HepG2 (cell line): ENCODE measurements at regions not wholly inside any gene's neighbourhood (a gene's known extent, or its start where the extent isn't known, plus 50 kb on each side); places are given as distances from the start of the nearest gene placed in this dataset.
A peak's percentile ranks its signal among the peaks of the same experiment; 100 is the strongest.

ENCODE experiments used
- ARHGAP35 ChIP-seq: sonication (generic); formaldehyde crosslinking; IDR thresholded peaks from 2 replicates; pipeline ENCODE4 v1.9.0; 2022; ENCODE audit warnings: mild to moderate bottlenecking, inconsistent platforms, moderate library complexity, missing genetic modification reagents, borderline replicate concordance
- CEBPG ChIP-seq: IDR thresholded peaks from 2 replicates; pipeline ENCODE4 v1.6.1; 2016
- EZH2 ChIP-seq: conservative IDR thresholded peaks from 2 replicates; pipeline ENCODE4 v1.6.1; 2012; ENCODE audit warnings: mild to moderate bottlenecking, low read depth, low read length, moderate library complexity
- FOXA3 ChIP-seq: IDR thresholded peaks from 2 replicates; pipeline ENCODE4 v1.6.1; 2016; ENCODE audit warnings: missing genetic modification reagents, missing compliant biosample characterization
- GATAD2A ChIP-seq: IDR thresholded peaks from 2 replicates; pipeline ENCODE4 v1.6.1; 2016
- GLI4 ChIP-seq: sonication (generic); formaldehyde crosslinking; IDR thresholded peaks from 2 replicates; pipeline ENCODE4 v1.5.1; 2020; ENCODE audit warnings: missing genetic modification reagents, mild to moderate bottlenecking, moderate library complexity, borderline replicate concordance
- HMG20A ChIP-seq: IDR thresholded peaks from 2 replicates; pipeline ENCODE4 v1.6.1; 2016; ENCODE audit warnings: borderline replicate concordance
- JUNB ChIP-seq: sonication (generic); formaldehyde crosslinking; IDR thresholded peaks from 2 replicates; pipeline ENCODE4 v1.8.0; 2022; ENCODE audit warnings: missing genetic modification reagents, mild to moderate bottlenecking, borderline replicate concordance
- KDM6A ChIP-seq: IDR thresholded peaks from 2 replicates; pipeline ENCODE4 v1.6.1; 2016; ENCODE audit warnings: low read depth
- KLF12 ChIP-seq: sonication (generic); formaldehyde crosslinking; IDR thresholded peaks from 2 replicates; pipeline ENCODE4 v1.4.0; 2020; ENCODE audit warnings: missing genetic modification reagents, borderline replicate concordance
- NCOA2 ChIP-seq: sonication (generic); formaldehyde crosslinking; IDR thresholded peaks from 2 replicates; pipeline ENCODE4 v1.8.0; 2022; ENCODE audit warnings: inconsistent platforms
- NR2F2 ChIP-seq: IDR thresholded peaks from 2 replicates; pipeline ENCODE4 v1.6.1; 2012; ENCODE audit warnings: low read depth, inconsistent platforms, borderline replicate concordance
- PHF21A ChIP-seq: sonication (generic); formaldehyde crosslinking; IDR thresholded peaks from 2 replicates; pipeline ENCODE4 v1.5.0; 2020; ENCODE audit warnings: mild to moderate bottlenecking, missing genetic modification reagents
- PHF8 ChIP-seq: sonication (generic); formaldehyde crosslinking; IDR thresholded peaks from 2 replicates; pipeline ENCODE4 v1.5.0; 2020; ENCODE audit warnings: missing genetic modification reagents
- RXRB ChIP-seq: IDR thresholded peaks from 2 replicates; pipeline ENCODE4 v1.6.1; 2016; ENCODE audit warnings: borderline replicate concordance, missing genetic modification reagents, missing compliant biosample characterization
- SMC3 ChIP-seq: IDR thresholded peaks from 2 replicates; pipeline ENCODE4 v1.6.1; 2011; ENCODE audit warnings: low read length, improper control_type of control experiment
- SRSF1 ChIP-seq: fragments of 200-400 bp; formaldehyde crosslinking; optimal IDR thresholded peaks from 2 replicates; pipeline ENCODE3; 2017; ENCODE audit warnings: mild to moderate bottlenecking, low read depth, low read length, moderate library complexity
- SSRP1 ChIP-seq: IDR thresholded peaks from 2 replicates; pipeline ENCODE4 v1.6.1; 2016; ENCODE audit warnings: control low read depth
- STAT5B ChIP-seq: sonication (generic); formaldehyde crosslinking; IDR thresholded peaks from 2 replicates; pipeline ENCODE4 v1.4.0; 2020; ENCODE audit warnings: missing genetic modification reagents
- U2AF2 ChIP-seq: fragments of 200-400 bp; formaldehyde crosslinking; IDR thresholded peaks from 2 replicates; pipeline ENCODE4 v1.6.1; 2017; ENCODE audit warnings: low read depth, mild to moderate bottlenecking, low read length
- ZBTB1 ChIP-seq: sonication (generic); formaldehyde crosslinking; IDR thresholded peaks from 2 replicates; pipeline ENCODE4 v1.4.0; 2020; ENCODE audit warnings: missing genetic modification reagents, borderline replicate concordance
- ZC3H4 ChIP-seq: sonication (generic); formaldehyde crosslinking; IDR thresholded peaks from 2 replicates; pipeline ENCODE4 v1.4.0; 2020; ENCODE audit warnings: missing genetic modification reagents, borderline replicate concordance
- ZEB1 ChIP-seq: IDR thresholded peaks from 2 replicates; pipeline ENCODE4 v1.6.1; 2012; ENCODE audit warnings: mild to moderate bottlenecking, low read depth, inconsistent platforms; ENCODE audit not compliant: insufficient replicate concordance
- ZNF17 ChIP-seq: sonication (generic); formaldehyde crosslinking; IDR thresholded peaks from 2 replicates; pipeline ENCODE4 v1.5.0; 2020; ENCODE audit warnings: mild to moderate bottlenecking, missing genetic modification reagents
- ZNF329 ChIP-seq: sonication (generic); formaldehyde crosslinking; IDR thresholded peaks from 2 replicates; pipeline ENCODE4 v1.9.0; 2021; ENCODE audit warnings: low read depth, mild to moderate bottlenecking, missing genetic modification reagents
- ZNF44 ChIP-seq: sonication (generic); formaldehyde crosslinking; IDR thresholded peaks from 2 replicates; pipeline ENCODE4 v1.5.1; 2020; ENCODE audit warnings: mild to moderate bottlenecking, missing genetic modification reagents
- ZNF501 ChIP-seq: sonication (generic); formaldehyde crosslinking; IDR thresholded peaks from 2 replicates; pipeline ENCODE4 v1.5.1; 2020; ENCODE audit warnings: mild to moderate bottlenecking, moderate library complexity, missing genetic modification reagents
- ZNF510 ChIP-seq: sonication (generic); formaldehyde crosslinking; IDR thresholded peaks from 2 replicates; pipeline ENCODE4 v1.4.0; 2020; ENCODE audit warnings: low read depth, mild to moderate bottlenecking, missing genetic modification reagents
- ZNF660 ChIP-seq: sonication (generic); formaldehyde crosslinking; IDR thresholded peaks from 2 replicates; pipeline ENCODE4 v1.5.1; 2020; ENCODE audit warnings: mild to moderate bottlenecking, low read depth, missing genetic modification reagents, borderline replicate concordance
- ZNF841 ChIP-seq: sonication (generic); formaldehyde crosslinking; IDR thresholded peaks from 2 replicates; pipeline ENCODE4 v1.8.1; 2023; ENCODE audit warnings: missing genetic modification reagents, borderline replicate concordance
- ZSCAN25 ChIP-seq: sonication (generic); formaldehyde crosslinking; IDR thresholded peaks from 2 replicates; pipeline ENCODE4 v1.8.0; 2022; ENCODE audit warnings: mild to moderate bottlenecking, missing genetic modification reagents
- ZSCAN9 ChIP-seq: IDR thresholded peaks from 2 replicates; pipeline ENCODE4 v1.6.1; 2016; ENCODE audit warnings: borderline replicate concordance
- TF ChIP-seq, protein P1 (sequence below): sonication (generic); formaldehyde crosslinking; IDR thresholded peaks from 2 replicates; pipeline ENCODE4 v1.4.0; 2020; ENCODE audit warnings: low read depth, missing genetic modification reagents

DNA sequence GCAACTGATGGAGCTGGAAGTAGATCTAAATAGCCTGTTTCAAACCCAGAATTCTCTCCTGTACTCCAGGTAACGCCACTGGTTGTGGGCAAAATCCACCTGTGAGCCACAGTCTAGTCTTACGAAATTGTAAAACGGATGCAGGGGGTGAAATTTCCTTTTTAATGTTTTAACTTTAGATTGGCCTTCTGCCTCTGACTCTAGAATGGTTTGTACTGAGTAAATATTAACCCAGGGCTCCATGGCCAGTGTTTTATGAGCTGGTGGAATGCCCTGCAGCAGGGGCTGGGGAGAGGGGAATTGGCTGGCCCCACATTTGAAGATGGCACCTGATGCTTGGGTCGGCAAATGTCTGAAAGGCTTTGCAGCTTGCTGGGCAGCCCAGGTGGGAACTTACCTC is 156.6 kb downstream of the MYCN start (continued):
- TF ChIP-seq JUNB (CRISPR knock-in tag) (no peak), GATAD2A (CRISPR knock-in tag) (peak; percentile 34; the same call in 1 of the 2 replicates), SSRP1 (CRISPR knock-in tag) (no peak), HMG20A (CRISPR knock-in tag) (0 out of 2 replicates have a peak, but pooled peaks have one; percentile 28), PHF21A (CRISPR knock-in tag) (0 out of 2 replicates have a peak, but pooled peaks have one; percentile 46), ZSCAN25 (CRISPR knock-in tag) (0 out of 2 replicates have a peak, but pooled peaks have one; percentile 17), NCOA2 (CRISPR knock-in tag) (0 out of 2 replicates have a peak, but pooled peaks have one; percentile 11), EZH2 (no peak), ZC3H4 (CRISPR knock-in tag) (no peak), ZBTB1 (no peak), STAT5B (CRISPR knock-in tag) (no peak), NR2F2 (no peak), ZNF329 (CRISPR knock-in tag) (no peak), PHF8 (CRISPR knock-in tag) (no peak), ZSCAN9 (CRISPR knock-in tag) (no peak), ARHGAP35 (CRISPR knock-in tag) (no peak), KLF12 (CRISPR knock-in tag) (no peak), ZNF44 (CRISPR knock-in tag) (no peak), GLI4 (no peak), ZNF510 (no peak), SRSF1 (no peak), ZNF660 (CRISPR knock-in tag) (no peak), SMC3 (no peak), FOXA3 (CRISPR knock-in tag) (0 out of 2 replicates have a peak, but pooled peaks have one; percentile 10), CEBPG (CRISPR knock-in tag) (peak; percentile 39), U2AF2 (no peak), ZNF841 (CRISPR knock-in tag) (no peak), ZEB1 (peak; percentile 39), KDM6A (no peak), ZNF501 (CRISPR knock-in tag) (no peak), RXRB (CRISPR knock-in tag) (peak; percentile 12; the same call in 1 of the 2 replicates), ZNF17 (CRISPR knock-in tag) (no peak)
- TF ChIP-seq, protein P1, sequence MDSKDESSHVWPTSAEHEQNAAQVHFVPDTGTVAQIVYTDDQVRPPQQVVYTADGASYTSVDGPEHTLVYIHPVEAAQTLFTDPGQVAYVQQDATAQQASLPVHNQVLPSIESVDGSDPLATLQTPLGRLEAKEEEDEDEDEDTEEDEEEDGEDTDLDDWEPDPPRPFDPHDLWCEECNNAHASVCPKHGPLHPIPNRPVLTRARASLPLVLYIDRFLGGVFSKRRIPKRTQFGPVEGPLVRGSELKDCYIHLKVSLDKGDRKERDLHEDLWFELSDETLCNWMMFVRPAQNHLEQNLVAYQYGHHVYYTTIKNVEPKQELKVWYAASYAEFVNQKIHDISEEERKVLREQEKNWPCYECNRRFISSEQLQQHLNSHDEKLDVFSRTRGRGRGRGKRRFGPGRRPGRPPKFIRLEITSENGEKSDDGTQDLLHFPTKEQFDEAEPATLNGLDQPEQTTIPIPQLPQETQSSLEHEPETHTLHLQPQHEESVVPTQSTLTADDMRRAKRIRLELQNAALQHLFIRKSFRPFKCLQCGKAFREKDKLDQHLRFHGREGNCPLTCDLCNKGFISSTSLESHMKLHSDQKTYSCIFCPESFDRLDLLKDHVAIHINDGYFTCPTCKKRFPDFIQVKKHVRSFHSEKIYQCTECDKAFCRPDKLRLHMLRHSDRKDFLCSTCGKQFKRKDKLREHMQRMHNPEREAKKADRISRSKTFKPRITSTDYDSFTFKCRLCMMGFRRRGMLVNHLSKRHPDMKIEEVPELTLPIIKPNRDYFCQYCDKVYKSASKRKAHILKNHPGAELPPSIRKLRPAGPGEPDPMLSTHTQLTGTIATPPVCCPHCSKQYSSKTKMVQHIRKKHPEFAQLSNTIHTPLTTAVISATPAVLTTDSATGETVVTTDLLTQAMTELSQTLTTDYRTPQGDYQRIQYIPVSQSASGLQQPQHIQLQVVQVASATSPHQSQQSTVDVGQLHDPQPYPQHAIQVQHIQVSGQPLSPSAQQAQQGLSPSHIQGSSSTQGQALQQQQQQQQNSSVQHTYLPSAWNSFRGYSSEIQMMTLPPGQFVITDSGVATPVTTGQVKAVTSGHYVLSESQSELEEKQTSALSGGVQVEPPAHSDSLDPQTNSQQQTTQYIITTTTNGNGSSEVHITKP, result peak; percentile 97
